ENCODE measurements at regions not wholly inside any gene's neighbourhood (a gene's known extent, or its start where the extent isn't known, plus 50 kb on each side); places are given as distances from the start of the nearest gene placed in this dataset.

- no peak overlapping the region for H3K27ac Mint-ChIP-seq (ENCODE audit: unreplicated experiment)
- H3K27me3 ChIP-seq (ENCODE audit: insufficient read depth, low read length) = no peaks in the 10 kb centered on the region
- H3K4me3 ChIP-seq (ENCODE audit: insufficient read depth, low read depth, low read length) = no peak overlapping the region
- H3K27me3 Mint-ChIP-seq (ENCODE audit: low read depth, unreplicated experiment) = no peaks in the 10 kb centered on the region
- H3K27ac ChIP-seq (ENCODE audit: low read depth, low read length) = no peak overlapping the region
- H4K20me1 ChIP-seq (ENCODE audit: insufficient read depth, low read length) = no peaks in the 10 kb centered on the region
- H3K9me3 ChIP-seq (ENCODE audit: insufficient read depth, low read depth, low read length) = no peaks in the 10 kb centered on the region
- H3K4me2 ChIP-seq (ENCODE audit: low read length) = no peak overlapping the region
- no peaks in the 10 kb centered on the region for H3K36me3 Mint-ChIP-seq (ENCODE audit: low read depth, unreplicated experiment)
- no peaks in the 10 kb centered on the region for H3K9me3 Mint-ChIP-seq (ENCODE audit: unreplicated experiment)
- H3K4me3 Mint-ChIP-seq (ENCODE audit: unreplicated experiment) = no peak overlapping the region
- no peaks in the 10 kb centered on the region for H3K4me1 ChIP-seq (ENCODE audit: insufficient read depth, low read length)
- no peaks in the 10 kb centered on the region for H3K36me3 ChIP-seq (ENCODE audit: insufficient read depth, low read length)
- FAIRE-seq (no peak), DNase-seq (ENCODE audit: low read depth) (no peak)
- TF ChIP-seq CTCF (IDR thresholded peaks at IDR 0.05; ENCODE audit: insufficient read depth, low read depth, low read length) (no peak), EZH2 (IDR thresholded peaks at IDR 0.05; ENCODE audit: insufficient read depth, low read length) (no peak)
- H3K4me1 Mint-ChIP-seq (ENCODE audit: low read depth, unreplicated experiment) = peaks cover 2% of the 10 kb centered on the region
- H3K79me2 ChIP-seq (ENCODE audit: insufficient read depth, low read length) = no peaks in the 10 kb centered on the region
- no peak overlapping the region for H3K9ac ChIP-seq (ENCODE audit: low read length)
- no peak overlapping the region for H2AFZ ChIP-seq (ENCODE audit: low read depth, low read length)
These were observed 751.0 kb downstream of the KCNA4 start for GRCh38 chr11:29265792-29266191.

GRCh38 chr11:29265381-29265780, 751.4 kb downstream of the KCNA4 start:
- no peaks in the 10 kb centered on the region for H3K9me3 ChIP-seq (ENCODE audit: insufficient read depth, low read depth, low read length)
- Mint-ChIP-seq H3K4me1 (ENCODE audit: low read depth, unreplicated experiment) (peaks cover 7% of the 10 kb centered on the region), H3K9me3 (ENCODE audit: unreplicated experiment) (no peaks in the 10 kb centered on the region), H3K27me3 (ENCODE audit: low read depth, unreplicated experiment) (no peaks in the 10 kb centered on the region), H3K27ac (ENCODE audit: unreplicated experiment) (no peak overlapping the region), H3K4me3 (ENCODE audit: unreplicated experiment) (no peak overlapping the region), H3K36me3 (ENCODE audit: low read depth, unreplicated experiment) (no peaks in the 10 kb centered on the region)
- TF ChIP-seq CTCF (IDR thresholded peaks at IDR 0.05; ENCODE audit: insufficient read depth, low read depth, low read length) (no peak), EZH2 (IDR thresholded peaks at IDR 0.05; ENCODE audit: insufficient read depth, low read length) (no peak)
- H3K4me3 ChIP-seq (ENCODE audit: insufficient read depth, low read depth, low read length) = no peak overlapping the region
- no peaks in the 10 kb centered on the region for H3K4me1 ChIP-seq (ENCODE audit: insufficient read depth, low read length)
- FAIRE-seq (no peak), DNase-seq (ENCODE audit: low read depth) (no peak)
- no peaks in the 10 kb centered on the region for H4K20me1 ChIP-seq (ENCODE audit: insufficient read depth, low read length)
- no peaks in the 10 kb centered on the region for H3K27me3 ChIP-seq (ENCODE audit: insufficient read depth, low read length)
- H3K79me2 ChIP-seq (ENCODE audit: insufficient read depth, low read length) = no peaks in the 10 kb centered on the region
- H3K27ac ChIP-seq (ENCODE audit: low read depth, low read length) = no peak overlapping the region
- H2AFZ ChIP-seq (ENCODE audit: low read depth, low read length) = no peak overlapping the region
- H3K36me3 ChIP-seq (ENCODE audit: insufficient read depth, low read length) = no peaks in the 10 kb centered on the region
- no peak overlapping the region for H3K9ac ChIP-seq (ENCODE audit: low read length)
- H3K4me2 ChIP-seq (ENCODE audit: low read length) = no peak overlapping the region

GRCh38 chr11:29263971-29264682, 752.7 kb downstream of the KCNA4 start:
- no peaks in the 10 kb centered on the region for H3K27me3 ChIP-seq (ENCODE audit: insufficient read depth, low read length)
- DNase-seq (ENCODE audit: low read depth) (peak; percentile 83), FAIRE-seq (no peak)
- TF ChIP-seq EZH2 (IDR thresholded peaks at IDR 0.05; ENCODE audit: insufficient read depth, low read length) (no peak), CTCF (IDR thresholded peaks at IDR 0.05; ENCODE audit: insufficient read depth, low read depth, low read length) (no peak)
- H2AFZ ChIP-seq (ENCODE audit: low read depth, low read length) = no peak overlapping the region
- H3K4me2 ChIP-seq (ENCODE audit: low read length) = no peak overlapping the region
- H3K4me3 ChIP-seq (ENCODE audit: insufficient read depth, low read depth, low read length) = no peak overlapping the region
- Mint-ChIP-seq H3K4me3 (ENCODE audit: unreplicated experiment) (no peak overlapping the region), H3K9me3 (ENCODE audit: unreplicated experiment) (no peaks in the 10 kb centered on the region), H3K27ac (ENCODE audit: unreplicated experiment) (no peak overlapping the region), H3K4me1 (ENCODE audit: low read depth, unreplicated experiment) (peaks cover 7% of the 10 kb centered on the region), H3K36me3 (ENCODE audit: low read depth, unreplicated experiment) (no peaks in the 10 kb centered on the region), H3K27me3 (ENCODE audit: low read depth, unreplicated experiment) (no peaks in the 10 kb centered on the region)
- no peak overlapping the region for H3K9ac ChIP-seq (ENCODE audit: low read length)
- H4K20me1 ChIP-seq (ENCODE audit: insufficient read depth, low read length) = no peaks in the 10 kb centered on the region
- H3K36me3 ChIP-seq (ENCODE audit: insufficient read depth, low read length) = no peaks in the 10 kb centered on the region
- H3K27ac ChIP-seq (ENCODE audit: low read depth, low read length) = no peak overlapping the region
- no peaks in the 10 kb centered on the region for H3K4me1 ChIP-seq (ENCODE audit: insufficient read depth, low read length)
- H3K79me2 ChIP-seq (ENCODE audit: insufficient read depth, low read length) = no peaks in the 10 kb centered on the region
- H3K9me3 ChIP-seq (ENCODE audit: insufficient read depth, low read depth, low read length) = no peaks in the 10 kb centered on the region
